ENCODE measurements at regions not wholly inside any gene's neighbourhood (a gene's known extent, or its start where the extent isn't known, plus 50 kb on each side); places are given as distances from the start of the nearest gene placed in this dataset.

GRCh38 chr2:183782436-183782835 lies 658.2 kb downstream of the NUP35 start:
- Mint-ChIP-seq H3K4me3 (no peak overlapping the region), H3K27me3 (ENCODE audit: insufficient read depth, low read depth, poor library complexity) (no peaks in the 10 kb centered on the region), H3K36me3 (ENCODE audit: low read depth) (no peaks in the 10 kb centered on the region), H3K27ac (no peak overlapping the region), H3K4me1 (no peaks in the 10 kb centered on the region), H3K9me3 (no peaks in the 10 kb centered on the region)
- Histone ChIP-seq H3K27me3 (ENCODE audit: insufficient read depth) (no peaks in the 10 kb centered on the region), H3K36me3 (ENCODE audit: insufficient read depth) (no peaks in the 10 kb centered on the region), H3K79me2 (replicated peaks; ENCODE audit: insufficient read depth) (no peaks in the 10 kb centered on the region), H3F3A (replicated peaks; ENCODE audit: low read depth) (no peaks in the 10 kb centered on the region), H3K9me2 (ENCODE audit: insufficient read depth) (peaks cover 6% of the 10 kb centered on the region; the same call in 1 of the 2 replicates), H4K20me1 (replicated peaks; ENCODE audit: insufficient read depth) (no peaks in the 10 kb centered on the region), H3K4me3 (no peak overlapping the region), H3K4me2 (no peak overlapping the region), H3K27ac (ENCODE audit: low read depth) (no peak overlapping the region), H2AFZ (no peak overlapping the region), H3K4me1 (ENCODE audit: insufficient read depth) (no peaks in the 10 kb centered on the region)
- DNase-seq (ENCODE audit: low spot score) = no peak
- no peak for ATAC-seq
- no peak for TF ChIP-seq CREB1 (CRISPR knock-in tag; IDR thresholded peaks at IDR 0.05; ENCODE audit: low read depth)
- no peak for TF ChIP-seq EZH2phosphoT487 (IDR thresholded peaks at IDR 0.05; ENCODE audit: unreplicated experiment)
- no peak for TF ChIP-seq REST (IDR thresholded peaks at IDR 0.05; ENCODE audit: unreplicated experiment)
- no peak for TF ChIP-seq CTCF (conservative IDR thresholded peaks at IDR 0.05; ENCODE audit: low read depth in 2 of 2)
- TF ChIP-seq ZNF462 (CRISPR knock-in tag; IDR thresholded peaks at IDR 0.05) = no peak
- no peak for TF ChIP-seq ZNF331 (CRISPR knock-in tag; IDR thresholded peaks at IDR 0.05; ENCODE audit: low read depth)
- no peak for TF ChIP-seq STAT1 (IDR thresholded peaks at IDR 0.05; ENCODE audit: unreplicated experiment)
- TF ChIP-seq NANOG (IDR thresholded peaks at IDR 0.05; ENCODE audit: borderline replicate concordance) = no peak
- no peak for TF ChIP-seq EZH2 (IDR thresholded peaks at IDR 0.05; ENCODE audit: low read depth, unreplicated experiment)
- no peak for TF ChIP-seq POLR2AphosphoS5 (IDR thresholded peaks at IDR 0.05; ENCODE audit: low read depth)
- TF ChIP-seq JUNB (IDR thresholded peaks at IDR 0.05; ENCODE audit: unreplicated experiment) = no peak
- no peak for TF ChIP-seq ETS1 (IDR thresholded peaks at IDR 0.05)
- no peak for TF ChIP-seq ZNF114 (CRISPR knock-in tag; IDR thresholded peaks at IDR 0.05)

Data from GM23338 (cell line).